CD14-positive monocyte (primary cell): ENCODE measurements at regions not wholly inside any gene's neighbourhood (a gene's known extent, or its start where the extent isn't known, plus 50 kb on each side); places are given as distances from the start of the nearest gene placed in this dataset.

Source experiments
- DNase-seq, 3 donors: peaks; one replicate each; pipeline ENCODE4 v3.0.0-alpha.2; 2011 to 2022
- H2AFZ ChIP-seq: 2 replicates; pipeline ENCODE4 v1.6.0; 2012; ENCODE audit warnings: mild to moderate bottlenecking, low read depth, low read length, inconsistent platforms; ENCODE audit not compliant: insufficient read depth, poor library complexity, severe bottlenecking
- H3K27ac ChIP-seq, 2 donors: 1 replicate in 1 of 2; 2 replicates in 1 of 2; pipeline ENCODE4 v1.5.1; 2012 to 2013; ENCODE audit warnings: low read length in 2 of 2, control low read depth in 1 of 2, inconsistent platforms in 1 of 2, low read depth in 1 of 2, mild to moderate bottlenecking in 1 of 2
- H3K27me3 ChIP-seq, 2 donors: one replicate each; pipeline versions ENCODE4 v1.6.0 to v1.6.1; 2011 to 2013; ENCODE audit warnings: low read length in 2 of 2; ENCODE audit not compliant: control insufficient read depth in 2 of 2, insufficient read depth in 2 of 2
- H3K36me3 ChIP-seq, 2 donors: replicated peaks in 1 of 2; 1 replicate in 1 of 2; 2 replicates in 1 of 2; pipeline versions ENCODE4 v1.5.1 to v1.6.1; 2012 to 2013; ENCODE audit warnings: low read length in 2 of 2, control low read depth in 1 of 2, inconsistent platforms in 1 of 2, mild to moderate bottlenecking in 1 of 2; ENCODE audit not compliant: insufficient read depth in 2 of 2, control insufficient read depth in 1 of 2
- H3K4me1 ChIP-seq, 2 donors: 1 replicate in 1 of 2; 2 replicates in 1 of 2; pipeline versions ENCODE4 v1.5.1 to v1.6.1; 2012 to 2013; ENCODE audit warnings: low read length in 2 of 2, control low read depth in 1 of 2, inconsistent platforms in 1 of 2, mild to moderate bottlenecking in 1 of 2, moderate library complexity in 1 of 2; ENCODE audit not compliant: insufficient read depth in 2 of 2, control insufficient read depth in 1 of 2
- H3K4me2 ChIP-seq: replicated peaks from 2 replicates; pipeline ENCODE3; 2012; ENCODE audit warnings: low read length, moderate library complexity, mild to moderate bottlenecking; ENCODE audit not compliant: poor library complexity, severe bottlenecking; ENCODE audit errors: extremely low read depth
- H3K4me3 ChIP-seq, 3 experiments: fragments of 200-600 bp in 1 of 3; sonication (generic) in 1 of 3; replicated peaks in 1 of 3; 1 replicate in 2 of 3; 2 replicates in 1 of 3; pipeline ENCODE4 v1.5.1; 2011 to 2013; ENCODE audit warnings: low read length in 3 of 3, mild to moderate bottlenecking in 3 of 3, control low read depth in 2 of 3, low read depth in 2 of 3, inconsistent platforms in 1 of 3, moderate library complexity in 1 of 3
- H3K79me2 ChIP-seq: 2 replicates; pipeline ENCODE4 v1.6.0; 2012; ENCODE audit warnings: mild to moderate bottlenecking, control low read depth, inconsistent platforms, low read length, moderate library complexity; ENCODE audit not compliant: insufficient read depth
- H3K9ac ChIP-seq: 2 replicates; pipeline ENCODE4 v1.6.0; 2017; ENCODE audit warnings: low read length, mild to moderate bottlenecking; ENCODE audit not compliant: insufficient read depth, poor library complexity, severe bottlenecking
- H3K9me3 ChIP-seq, 2 donors: replicated peaks in 1 of 2; 1 replicate in 1 of 2; 2 replicates in 1 of 2; pipeline versions ENCODE4 v1.5.1 to v1.6.1; 2012 to 2013; ENCODE audit warnings: low read length in 2 of 2, control low read depth in 1 of 2; ENCODE audit not compliant: control insufficient read depth in 1 of 2, insufficient read depth in 1 of 2
- H4K20me1 ChIP-seq: 2 replicates; pipeline ENCODE4 v1.6.0; 2012; ENCODE audit warnings: mild to moderate bottlenecking, low read length, control low read depth, moderate library complexity; ENCODE audit not compliant: insufficient read depth
- H3K27ac Mint-ChIP-seq, 7 donors: one replicate each; pipeline ENCODE4 v1.8.0; 2020; ENCODE audit warnings: mild to moderate bottlenecking in 7 of 7, mixed read lengths in 7 of 7, moderate library complexity in 6 of 7, inconsistent platforms in 2 of 7
- H3K27me3 Mint-ChIP-seq, 3 donors: one replicate each; pipeline ENCODE4 v1.8.0; 2021 to 2022; ENCODE audit warnings: low read depth in 3 of 3, mild to moderate bottlenecking in 3 of 3, mixed read lengths in 3 of 3, moderate library complexity in 3 of 3, inconsistent platforms in 1 of 3
- H3K36me3 Mint-ChIP-seq, 2 donors: one replicate each; pipeline ENCODE4 v1.8.0; 2020; ENCODE audit warnings: mixed read lengths in 2 of 2, inconsistent platforms in 1 of 2, mild to moderate bottlenecking in 1 of 2
- H3K4me1 Mint-ChIP-seq: one replicate; pipeline ENCODE4 v1.8.0; 2020; ENCODE audit warnings: mild to moderate bottlenecking, mixed read lengths
- H3K4me3 Mint-ChIP-seq, 2 donors: one replicate each; pipeline ENCODE4 v1.8.0; 2020; ENCODE audit warnings: mild to moderate bottlenecking in 2 of 2, mixed read lengths in 2 of 2, moderate library complexity in 1 of 2
- H3K9me3 Mint-ChIP-seq, 7 donors: one replicate each; pipeline ENCODE4 v1.8.0; 2020 to 2022; ENCODE audit warnings: mixed read lengths in 7 of 7, mild to moderate bottlenecking in 6 of 7, moderate library complexity in 6 of 7, inconsistent platforms in 2 of 7
- CTCF ChIP-seq: fragments of 200-600 bp; IDR thresholded peaks from one replicate; pipeline ENCODE4 v1.8.0; 2022; ENCODE audit warnings: antibody characterized with exemption, mild to moderate bottlenecking
- WGBS: methylation state at CpG from one replicate; pipeline ENCODE4 v1.1.5; 2013; ENCODE audit warnings: missing lambda C conversion rate; ENCODE audit not compliant: insufficient coverage; 5-methylcytosine and 5-hydroxymethylcytosine counted together
- intact Hi-C, 2 donors: fragments of 100-400 bp; cut with micrococcal nuclease; formaldehyde crosslinking; loops; one replicate each; pipeline versions ENCODE4 v1.15.0 to v1.15.1; 2023

GRCh38 chr4:147128787-147129186 is 183.1 kb upstream of the TTC29 start:
- WGBS, result no CpG with 5 or more reads among the region's 1 CpG
- H3K27me3 Mint-ChIP-seq, result peaks cover 0 to 2% (median 0%) of the 10 kb centered on the region in 3 donors
- no peak for DNase-seq
- TF ChIP-seq CTCF, result no peak
- Histone ChIP-seq H3K36me3 (no peaks in the 10 kb centered on the region), H3K27me3 (no peaks in the 10 kb centered on the region), H3K4me2 (no peak overlapping the region), H4K20me1 (no peaks in the 10 kb centered on the region), H3K9ac (no peak overlapping the region), H3K4me3 (no peak overlapping the region), H3K9me3 (no peaks in the 10 kb centered on the region), H3K79me2 (no peaks in the 10 kb centered on the region), H3K4me1 (no peaks in the 10 kb centered on the region), H2AFZ (no peak overlapping the region), H3K27ac (no peak overlapping the region)
- H3K4me3 Mint-ChIP-seq, result no peak overlapping the region
- no peaks in the 10 kb centered on the region for H3K4me1 Mint-ChIP-seq
- H3K27ac Mint-ChIP-seq, result no peak overlapping the region
- intact Hi-C loops, result no loop called here
- H3K9me3 Mint-ChIP-seq, result peaks cover 0 to 8% (median 3%) of the 10 kb centered on the region in 7 donors
- H3K36me3 Mint-ChIP-seq, result no peaks in the 10 kb centered on the region

GRCh38 chr4:147129687-147130086 is 184.0 kb upstream of the TTC29 start:
- Histone ChIP-seq H3K4me1 (no peaks in the 10 kb centered on the region), H4K20me1 (no peaks in the 10 kb centered on the region), H2AFZ (no peak overlapping the region), H3K4me2 (no peak overlapping the region), H3K9me3 (no peaks in the 10 kb centered on the region), H3K36me3 (no peaks in the 10 kb centered on the region), H3K9ac (no peak overlapping the region), H3K79me2 (no peaks in the 10 kb centered on the region), H3K27me3 (no peaks in the 10 kb centered on the region), H3K27ac (no peak overlapping the region), H3K4me3 (no peak overlapping the region)
- intact Hi-C loops, result no loop called here
- TF ChIP-seq CTCF, result no peak
- H3K4me1 Mint-ChIP-seq, result no peaks in the 10 kb centered on the region
- no peak for DNase-seq
- H3K9me3 Mint-ChIP-seq, result peaks cover 0 to 8% (median 3%) of the 10 kb centered on the region in 7 donors
- H3K4me3 Mint-ChIP-seq, result no peak overlapping the region
- WGBS, result 83% methylated on average over 1 of the region's 2 CpGs
- H3K36me3 Mint-ChIP-seq, result no peaks in the 10 kb centered on the region
- peaks cover 0 to 2% (median 0%) of the 10 kb centered on the region in 3 donors for H3K27me3 Mint-ChIP-seq
- no peak overlapping the region for H3K27ac Mint-ChIP-seq
